Nephron (organoid): ENCODE measurements at regions not wholly inside any gene's neighbourhood (a gene's known extent, or its start where the extent isn't known, plus 50 kb on each side); places are given as distances from the start of the nearest gene placed in this dataset.

ENCODE experiments used
- H3K27ac Mint-ChIP-seq, 3 experiments: 2 replicates each; pipeline ENCODE4 v1.8.0; 2020; ENCODE audit warnings: mixed read lengths in 3 of 3, mild to moderate bottlenecking in 2 of 3, moderate library complexity in 1 of 3
- H3K27me3 Mint-ChIP-seq: 2 replicates; pipeline ENCODE4 v1.8.0; 2021; ENCODE audit warnings: low read depth, mild to moderate bottlenecking, moderate library complexity, mixed read lengths
- H3K36me3 Mint-ChIP-seq: 2 replicates; pipeline ENCODE4 v1.8.0; 2020; ENCODE audit warnings: low read depth, mixed read lengths
- H3K4me1 Mint-ChIP-seq: 2 replicates; pipeline ENCODE4 v1.8.0; 2020; ENCODE audit warnings: mixed read lengths
- H3K4me3 Mint-ChIP-seq, 3 experiments: 2 replicates each; pipeline ENCODE4 v1.8.0; 2020; ENCODE audit warnings: mild to moderate bottlenecking in 3 of 3, mixed read lengths in 3 of 3, moderate library complexity in 2 of 3
- H3K9me3 Mint-ChIP-seq: 2 replicates; pipeline ENCODE4 v1.8.0; 2020; ENCODE audit warnings: mixed read lengths
- TF ChIP-seq, protein P1 (sequence below), 3 experiments: fragments of 200-600 bp; sonication (generic); IDR thresholded peaks; one replicate each; pipeline ENCODE4 v1.5.0; 2021; ENCODE audit warnings: antibody characterized with exemption in 3 of 3; ENCODE audit not compliant: unreplicated experiment in 3 of 3

DNA sequence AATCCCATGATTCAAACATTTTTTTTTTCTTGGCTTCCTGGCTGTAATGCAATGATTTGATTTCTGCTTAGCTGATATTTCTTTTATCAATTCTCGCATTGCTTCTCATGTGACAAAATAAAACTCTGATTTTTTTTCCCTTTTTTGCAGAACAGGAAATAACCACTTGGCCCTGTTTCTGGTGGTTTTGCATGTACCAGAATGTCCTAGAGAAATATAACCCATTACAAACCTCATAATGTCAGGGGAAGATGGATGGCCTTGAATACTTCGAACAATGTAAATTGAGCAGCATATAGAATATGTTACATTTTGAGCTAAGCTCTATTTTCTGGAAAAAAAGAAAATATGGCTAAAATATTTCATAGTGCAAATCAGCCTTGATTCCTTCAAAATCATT lies 275.6 kb downstream of the RAP2B start:
- H3K4me1 Mint-ChIP-seq: peaks cover 9% of the 10 kb centered on the region
- H3K36me3 Mint-ChIP-seq: no peaks in the 10 kb centered on the region
- no peak overlapping the region for H3K4me3 Mint-ChIP-seq
- TF ChIP-seq, protein P1, sequence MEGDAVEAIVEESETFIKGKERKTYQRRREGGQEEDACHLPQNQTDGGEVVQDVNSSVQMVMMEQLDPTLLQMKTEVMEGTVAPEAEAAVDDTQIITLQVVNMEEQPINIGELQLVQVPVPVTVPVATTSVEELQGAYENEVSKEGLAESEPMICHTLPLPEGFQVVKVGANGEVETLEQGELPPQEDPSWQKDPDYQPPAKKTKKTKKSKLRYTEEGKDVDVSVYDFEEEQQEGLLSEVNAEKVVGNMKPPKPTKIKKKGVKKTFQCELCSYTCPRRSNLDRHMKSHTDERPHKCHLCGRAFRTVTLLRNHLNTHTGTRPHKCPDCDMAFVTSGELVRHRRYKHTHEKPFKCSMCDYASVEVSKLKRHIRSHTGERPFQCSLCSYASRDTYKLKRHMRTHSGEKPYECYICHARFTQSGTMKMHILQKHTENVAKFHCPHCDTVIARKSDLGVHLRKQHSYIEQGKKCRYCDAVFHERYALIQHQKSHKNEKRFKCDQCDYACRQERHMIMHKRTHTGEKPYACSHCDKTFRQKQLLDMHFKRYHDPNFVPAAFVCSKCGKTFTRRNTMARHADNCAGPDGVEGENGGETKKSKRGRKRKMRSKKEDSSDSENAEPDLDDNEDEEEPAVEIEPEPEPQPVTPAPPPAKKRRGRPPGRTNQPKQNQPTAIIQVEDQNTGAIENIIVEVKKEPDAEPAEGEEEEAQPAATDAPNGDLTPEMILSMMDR (IDR thresholded peaks at IDR 0.05; ENCODE audit: unreplicated experiment in 3 of 3): no peak
- H3K9me3 Mint-ChIP-seq: no peaks in the 10 kb centered on the region
- peaks cover 3% of the 10 kb centered on the region for H3K27me3 Mint-ChIP-seq
- H3K27ac Mint-ChIP-seq: no peak overlapping the region

DNA sequence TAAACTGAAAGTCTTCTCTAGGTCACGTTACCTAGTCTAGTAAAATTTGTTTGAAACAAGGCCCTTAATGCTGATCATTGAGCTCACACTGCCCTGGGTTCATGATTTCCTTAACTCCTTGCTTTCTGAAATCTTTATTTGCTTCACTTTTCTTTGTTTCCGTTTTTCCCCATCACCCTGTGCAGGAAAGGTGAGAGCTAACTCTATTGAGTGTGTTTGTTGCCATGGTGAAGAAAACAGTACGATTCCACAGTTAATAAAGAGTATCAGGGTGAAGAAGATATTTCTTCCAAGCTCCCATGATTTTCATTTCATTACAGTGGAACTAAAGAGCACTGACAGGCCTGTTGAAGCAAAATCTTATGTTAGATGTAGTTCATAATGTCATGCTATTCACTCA lies 276.2 kb downstream of the RAP2B start:
- Mint-ChIP-seq H3K4me1 (peaks cover 9% of the 10 kb centered on the region), H3K4me3 (no peak overlapping the region), H3K9me3 (no peaks in the 10 kb centered on the region), H3K27me3 (peaks cover 4% of the 10 kb centered on the region), H3K36me3 (no peaks in the 10 kb centered on the region), H3K27ac (peak overlapping the region in 1 of 3 experiments; percentile 76)
- TF ChIP-seq, protein P1 (IDR thresholded peaks at IDR 0.05; ENCODE audit: unreplicated experiment in 3 of 3): no peak

DNA sequence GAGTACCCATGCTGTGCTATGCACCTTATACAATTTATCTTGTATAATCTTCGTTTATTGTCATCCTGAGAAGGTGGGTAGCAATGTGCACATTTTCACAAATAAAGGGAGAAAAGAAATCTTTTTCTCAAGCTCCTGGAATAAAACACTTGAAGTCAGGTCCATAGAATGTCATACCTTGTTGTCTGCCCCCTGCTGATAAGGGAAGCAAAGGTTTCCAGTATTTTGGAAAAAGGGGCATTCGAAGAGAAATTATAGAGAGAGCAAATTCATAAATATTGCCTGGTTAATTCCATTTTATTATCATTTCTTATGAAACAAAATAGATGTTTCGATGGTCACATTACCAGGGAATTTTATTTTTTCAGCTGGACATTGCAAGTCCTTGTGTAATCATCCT lies 277.8 kb downstream of the RAP2B start:
- Mint-ChIP-seq H3K36me3 (no peaks in the 10 kb centered on the region), H3K27ac (no peak overlapping the region), H3K9me3 (no peaks in the 10 kb centered on the region), H3K27me3 (peaks cover 4% of the 10 kb centered on the region), H3K4me1 (peaks cover 9% of the 10 kb centered on the region), H3K4me3 (no peak overlapping the region)
- TF ChIP-seq, protein P1 (IDR thresholded peaks at IDR 0.05; ENCODE audit: unreplicated experiment in 3 of 3): no peak

DNA sequence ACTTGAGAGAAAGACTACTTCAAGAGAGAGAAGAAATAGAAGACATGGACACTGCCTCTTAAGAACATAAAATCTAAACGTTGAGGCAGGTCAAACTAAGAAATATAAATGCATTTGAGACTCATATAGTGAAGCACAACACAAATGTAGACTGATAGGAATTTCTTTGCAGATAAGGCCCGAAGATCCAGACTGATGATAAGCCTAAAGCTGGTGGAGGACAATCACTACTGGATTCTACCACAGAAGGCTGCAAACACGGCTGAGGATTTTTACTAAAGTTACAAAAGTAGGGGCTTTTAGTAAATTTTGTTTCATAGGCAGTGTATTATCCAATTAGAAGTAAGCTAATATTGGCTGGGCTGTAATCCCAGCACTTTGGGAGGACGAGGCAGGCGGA lies 278.3 kb downstream of the RAP2B start:
- peaks cover 4% of the 10 kb centered on the region for H3K27me3 Mint-ChIP-seq
- H3K36me3 Mint-ChIP-seq: no peaks in the 10 kb centered on the region
- H3K4me3 Mint-ChIP-seq: no peak overlapping the region
- TF ChIP-seq, protein P1 (IDR thresholded peaks at IDR 0.05; ENCODE audit: unreplicated experiment in 3 of 3): no peak
- H3K9me3 Mint-ChIP-seq: no peaks in the 10 kb centered on the region
- H3K4me1 Mint-ChIP-seq: peaks cover 9% of the 10 kb centered on the region
- no peak overlapping the region for H3K27ac Mint-ChIP-seq

DNA sequence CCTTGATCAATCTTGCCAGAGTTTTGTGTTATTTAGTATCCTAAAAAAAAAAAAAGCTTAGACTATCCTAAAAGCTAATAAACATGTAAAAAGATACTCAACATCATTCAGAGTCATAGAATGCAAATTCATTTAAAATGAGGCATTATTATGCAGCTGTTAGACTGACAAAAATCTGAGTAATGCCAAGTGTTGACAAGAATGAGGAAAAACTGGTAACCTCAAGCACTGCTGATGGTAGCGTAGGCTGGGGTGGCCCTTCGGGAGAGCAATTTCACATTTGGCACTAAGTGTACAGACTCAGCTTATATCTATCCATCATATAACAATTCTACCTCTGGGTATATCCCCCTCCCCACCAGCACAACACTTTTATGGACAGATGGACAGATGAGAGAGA lies 280.4 kb downstream of the RAP2B start:
- Mint-ChIP-seq H3K27ac (no peak overlapping the region), H3K27me3 (peaks cover 4% of the 10 kb centered on the region), H3K36me3 (no peaks in the 10 kb centered on the region), H3K4me3 (no peak overlapping the region), H3K4me1 (peaks cover 9% of the 10 kb centered on the region), H3K9me3 (no peaks in the 10 kb centered on the region)
- TF ChIP-seq, protein P1 (IDR thresholded peaks at IDR 0.05; ENCODE audit: unreplicated experiment in 3 of 3): no peak

DNA sequence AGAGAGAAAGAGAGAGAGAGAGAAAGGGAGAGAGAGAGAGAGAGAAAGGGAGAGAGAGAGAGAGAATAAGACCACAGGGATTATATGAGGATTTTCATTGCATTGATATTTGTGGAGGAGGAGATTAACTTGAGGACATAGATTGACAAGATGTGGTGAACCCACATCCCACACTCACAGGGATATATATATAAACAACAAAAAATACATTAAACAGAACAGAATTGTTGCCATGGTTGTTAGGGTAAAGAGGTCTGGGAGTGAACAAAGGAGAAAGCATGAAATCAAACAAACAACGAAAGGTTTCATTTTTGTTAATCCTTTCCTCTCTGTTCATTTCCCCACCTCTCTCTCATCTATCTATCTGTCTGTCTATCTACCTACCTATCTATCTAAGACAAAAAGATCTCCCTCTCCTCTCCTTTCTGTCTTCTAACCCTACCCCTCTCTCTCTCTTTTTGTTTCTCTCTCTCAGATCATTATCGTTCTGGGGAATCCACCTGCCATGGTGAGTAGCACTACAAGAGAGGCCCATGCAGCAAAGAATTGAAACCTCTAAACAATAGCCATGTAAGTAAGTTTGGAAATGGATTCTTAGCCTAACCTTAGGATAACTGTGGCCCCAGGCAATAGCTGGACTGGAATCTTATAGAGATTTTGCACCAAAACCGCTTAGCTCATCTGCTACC lies 280.9 kb downstream of the RAP2B start:
- H3K4me1 Mint-ChIP-seq: peaks cover 5% of the 10 kb centered on the region
- no peaks in the 10 kb centered on the region for H3K36me3 Mint-ChIP-seq
- peaks cover 4% of the 10 kb centered on the region for H3K27me3 Mint-ChIP-seq
- no peak overlapping the region for H3K4me3 Mint-ChIP-seq
- H3K27ac Mint-ChIP-seq: no peak overlapping the region
- H3K9me3 Mint-ChIP-seq: no peaks in the 10 kb centered on the region
- TF ChIP-seq, protein P1 (IDR thresholded peaks at IDR 0.05; ENCODE audit: unreplicated experiment in 3 of 3): no peak
